Astrocyte (in vitro differentiated cells and primary cell): ENCODE measurements at regions not wholly inside any gene's neighbourhood (a gene's known extent, or its start where the extent isn't known, plus 50 kb on each side); places are given as distances from the start of the nearest gene placed in this dataset.

ENCODE experiments used
- DNase-seq: peaks from one replicate; pipeline ENCODE4 v3.0.0-alpha.2; 2010; ENCODE audit warnings: low read depth
- FAIRE-seq: peaks from 2 replicates; lab custom pipeline; 2011; peaks lifted over from hg19 to GRCh38; lab: Jason Lieb, UNC
- H2AFZ ChIP-seq: 2 replicates; pipeline ENCODE4 v1.6.0; 2012; ENCODE audit warnings: low read depth, low read length, inconsistent platforms
- H3K27ac ChIP-seq: 2 replicates; pipeline ENCODE4 v1.5.1; 2011; ENCODE audit warnings: low read depth, low read length, inconsistent platforms
- H3K27me3 ChIP-seq: 2 replicates; pipeline ENCODE4 v1.6.0; 2011; ENCODE audit warnings: low read length, inconsistent platforms; ENCODE audit not compliant: insufficient read depth
- H3K36me3 ChIP-seq: 2 replicates; pipeline ENCODE4 v1.5.1; 2011; ENCODE audit warnings: low read length, inconsistent platforms; ENCODE audit not compliant: insufficient read depth
- H3K4me1 ChIP-seq: 2 replicates; pipeline ENCODE4 v1.5.1; 2011; ENCODE audit warnings: low read length, inconsistent platforms; ENCODE audit not compliant: insufficient read depth
- H3K4me2 ChIP-seq: 2 replicates; pipeline ENCODE4 v1.6.0; 2012; ENCODE audit warnings: low read length, inconsistent platforms
- H3K4me3 ChIP-seq: 2 replicates; pipeline ENCODE4 v1.5.1; 2011; ENCODE audit warnings: low read depth, mild to moderate bottlenecking, low read length, inconsistent platforms; ENCODE audit not compliant: insufficient read depth
- H3K79me2 ChIP-seq: 2 replicates; pipeline ENCODE4 v1.6.0; 2012; ENCODE audit warnings: mild to moderate bottlenecking, low read length, inconsistent platforms; ENCODE audit not compliant: insufficient read depth
- H3K9ac ChIP-seq: 2 replicates; pipeline ENCODE4 v1.6.0; 2012; ENCODE audit warnings: mild to moderate bottlenecking, low read length, inconsistent platforms
- H3K9me3 ChIP-seq: 2 replicates; pipeline ENCODE4 v1.5.1; 2012; ENCODE audit warnings: low read depth, mild to moderate bottlenecking, low read length, inconsistent platforms; ENCODE audit not compliant: insufficient read depth
- H4K20me1 ChIP-seq: 2 replicates; pipeline ENCODE4 v1.6.0; 2012; ENCODE audit warnings: low read length, inconsistent platforms; ENCODE audit not compliant: insufficient read depth
- H3K27ac Mint-ChIP-seq: one replicate; pipeline ENCODE4 v1.8.0; 2021; ENCODE audit warnings: mild to moderate bottlenecking, mixed read lengths; ENCODE audit not compliant: unreplicated experiment
- H3K27me3 Mint-ChIP-seq: one replicate; pipeline ENCODE4 v1.8.0; 2021; ENCODE audit warnings: low read depth, mixed read lengths; ENCODE audit not compliant: unreplicated experiment
- H3K36me3 Mint-ChIP-seq: one replicate; pipeline ENCODE4 v1.8.0; 2021; ENCODE audit warnings: low read depth, mixed read lengths; ENCODE audit not compliant: unreplicated experiment
- H3K4me1 Mint-ChIP-seq: one replicate; pipeline ENCODE4 v1.8.0; 2021; ENCODE audit warnings: low read depth, mixed read lengths; ENCODE audit not compliant: unreplicated experiment
- H3K4me3 Mint-ChIP-seq: one replicate; pipeline ENCODE4 v1.8.0; 2021; ENCODE audit warnings: mild to moderate bottlenecking, moderate library complexity, mixed read lengths; ENCODE audit not compliant: unreplicated experiment
- H3K9me3 Mint-ChIP-seq: one replicate; pipeline ENCODE4 v1.8.0; 2021; ENCODE audit warnings: mild to moderate bottlenecking, mixed read lengths; ENCODE audit not compliant: unreplicated experiment
- CTCF ChIP-seq: IDR thresholded peaks from 2 replicates; pipeline ENCODE4 v1.5.1; 2011; ENCODE audit warnings: low read depth, mild to moderate bottlenecking, inconsistent platforms, low read length, moderate library complexity; ENCODE audit not compliant: insufficient read depth
- EZH2 ChIP-seq: IDR thresholded peaks from 2 replicates; pipeline ENCODE4 v1.6.1; 2012; ENCODE audit warnings: mild to moderate bottlenecking, low read length, inconsistent platforms; ENCODE audit not compliant: insufficient read depth

- H3K4me1 ChIP-seq = no peaks in the 10 kb centered on the region
- Mint-ChIP-seq H3K36me3 (peaks cover 2% of the 10 kb centered on the region), H3K27me3 (peaks cover 41% of the 10 kb centered on the region), H3K4me1 (peaks cover 2% of the 10 kb centered on the region), H3K9me3 (peaks cover 16% of the 10 kb centered on the region), H3K27ac (no peak overlapping the region), H3K4me3 (no peak overlapping the region)
- H2AFZ ChIP-seq = no peak overlapping the region
- H3K9me3 ChIP-seq = peaks cover 5% of the 10 kb centered on the region
- no peak overlapping the region for H3K27ac ChIP-seq
- no peaks in the 10 kb centered on the region for H3K36me3 ChIP-seq
- no peak overlapping the region for H3K4me3 ChIP-seq
- TF ChIP-seq EZH2 (no peak), CTCF (no peak)
- no peaks in the 10 kb centered on the region for H3K79me2 ChIP-seq
- H3K27me3 ChIP-seq = no peaks in the 10 kb centered on the region
- H4K20me1 ChIP-seq = no peaks in the 10 kb centered on the region
- DNase-seq = no peak
- H3K9ac ChIP-seq = no peak overlapping the region
- FAIRE-seq = no peak
- H3K4me2 ChIP-seq = no peak overlapping the region
These were observed 53.9 kb downstream of the SMIM38 start for GRCh38 chr11:69209421-69210309.

- FAIRE-seq = no peak
- Histone ChIP-seq H3K27ac (no peak overlapping the region), H3K79me2 (no peaks in the 10 kb centered on the region), H3K4me2 (no peak overlapping the region), H4K20me1 (no peaks in the 10 kb centered on the region), H2AFZ (no peak overlapping the region), H3K4me3 (no peak overlapping the region), H3K36me3 (no peaks in the 10 kb centered on the region), H3K27me3 (no peaks in the 10 kb centered on the region), H3K4me1 (no peaks in the 10 kb centered on the region), H3K9ac (no peak overlapping the region), H3K9me3 (peaks cover 5% of the 10 kb centered on the region)
- peaks cover 16% of the 10 kb centered on the region for H3K9me3 Mint-ChIP-seq
- peaks cover 2% of the 10 kb centered on the region for H3K36me3 Mint-ChIP-seq
- H3K4me3 Mint-ChIP-seq = no peak overlapping the region
- TF ChIP-seq EZH2 (no peak), CTCF (no peak)
- no peak for DNase-seq
- no peak overlapping the region for H3K27ac Mint-ChIP-seq
- H3K27me3 Mint-ChIP-seq = peaks cover 41% of the 10 kb centered on the region
- peaks cover 2% of the 10 kb centered on the region for H3K4me1 Mint-ChIP-seq
These were observed 54.7 kb downstream of the SMIM38 start for GRCh38 chr11:69210310-69211035.
